SK-N-SH (cell line): ENCODE measurements at regions not wholly inside any gene's neighbourhood (a gene's known extent, or its start where the extent isn't known, plus 50 kb on each side); places are given as distances from the start of the nearest gene placed in this dataset.

Experiments
- CTCF ChIA-PET: fragments of 300-600, 350-600 bp; formaldehyde crosslinking; extraction: SDS; loops from one replicate; lab custom pipeline; 2021; lab: Yijun Ruan, JAX
- POLR2A ChIA-PET: fragments of 350-600 bp; sonication (Branson Sonifier 250); formaldehyde crosslinking; extraction: SDS; loops from one replicate; lab custom pipeline; 2020; ENCODE audit warnings: antibody characterized with exemption, inconsistent platforms; lab: Yijun Ruan, JAX
- DNase-seq: peaks from one replicate; pipeline ENCODE4 v3.0.0; 2012
- H2AFZ ChIP-seq: fragments of 200-600 bp; sonication (generic); 2 replicates; pipeline ENCODE4 v1.8.1; 2016; ENCODE audit warnings: antibody characterized with exemption, mild to moderate bottlenecking, low read depth
- H3F3A ChIP-seq: fragments of 200-600 bp; sonication (generic); replicated peaks from 2 replicates; pipeline ENCODE3; 2016; ENCODE audit warnings: antibody characterized with exemption, mild to moderate bottlenecking; ENCODE audit not compliant: insufficient read depth
- H3K27ac ChIP-seq, 2 experiments: fragments of 200-500 bp in 1 of 2; fragments of 200-600 bp in 1 of 2; sonication (Bioruptor generic) in 1 of 2; sonication (generic), shearing (Covaris generic) in 1 of 2; 2 replicates each; pipeline versions ENCODE4 v1.5.1 to v1.6.1; 2014 to 2016; ENCODE audit warnings: low read depth in 2 of 2, inconsistent platforms in 1 of 2, low read length in 1 of 2, mild to moderate bottlenecking in 1 of 2, mixed read lengths in 1 of 2
- H3K27me3 ChIP-seq: fragments of 200-600 bp; sonication (generic), shearing (Covaris generic); 2 replicates; pipeline ENCODE4 v1.6.1; 2016; ENCODE audit warnings: mixed run types; ENCODE audit not compliant: insufficient read depth
- H3K36me3 ChIP-seq, 2 experiments: fragments of 200-500 bp in 1 of 2; fragments of 200-600 bp in 1 of 2; sonication (Bioruptor generic) in 1 of 2; sonication (generic) in 1 of 2; replicated peaks in 1 of 2; 2 replicates each; pipeline versions ENCODE3 to v1.5.1; 2014 to 2016; ENCODE audit warnings: low read length in 1 of 2, mild to moderate bottlenecking in 1 of 2; ENCODE audit not compliant: insufficient read depth in 2 of 2, control insufficient read depth in 1 of 2
- H3K4me1 ChIP-seq, 2 experiments: fragments of 200-500 bp in 1 of 2; fragments of 200-600 bp in 1 of 2; sonication (Bioruptor generic) in 1 of 2; sonication (generic), shearing (Covaris generic) in 1 of 2; 2 replicates each; pipeline versions ENCODE4 v1.5.1 to v1.6.1; 2014 to 2016; ENCODE audit warnings: low read depth in 1 of 2, low read length in 1 of 2, mixed run types in 1 of 2; ENCODE audit not compliant: insufficient read depth in 2 of 2, control insufficient read depth in 1 of 2
- H3K4me2 ChIP-seq: fragments of 200-600 bp; sonication (generic), shearing (Covaris generic); 2 replicates; pipeline ENCODE4 v1.6.1; 2017; ENCODE audit warnings: mixed run types
- H3K4me3 ChIP-seq, 2 experiments: fragments of 200-500 bp in 1 of 2; fragments of 200-600 bp in 1 of 2; sonication (Bioruptor generic) in 1 of 2; sonication (generic), shearing (Covaris generic) in 1 of 2; 2 replicates each; pipeline versions ENCODE4 v1.5.1 to v1.8.1; 2014 to 2016; ENCODE audit warnings: low read depth in 2 of 2, inconsistent platforms in 1 of 2, low read length in 1 of 2, mild to moderate bottlenecking in 1 of 2, mixed read lengths in 1 of 2, moderate library complexity in 1 of 2
- H3K79me2 ChIP-seq: fragments of 200-600 bp; sonication (generic); 2 replicates; pipeline ENCODE4 v1.8.1; 2017; ENCODE audit warnings: mild to moderate bottlenecking; ENCODE audit not compliant: insufficient read depth
- H3K9ac ChIP-seq: fragments of 200-600 bp; sonication (generic); 2 replicates; pipeline ENCODE4 v1.6.1; 2017; ENCODE audit warnings: mixed run types
- H3K9me2 ChIP-seq: fragments of 200-600 bp; sonication (generic); 2 replicates; pipeline ENCODE4 v1.6.1; 2017; ENCODE audit warnings: mixed run types
- H3K9me3 ChIP-seq: fragments of 200-600 bp; sonication (generic); 2 replicates; pipeline ENCODE4 v1.6.1; 2017; ENCODE audit warnings: mixed run types, mild to moderate bottlenecking, moderate library complexity
- H4K20me1 ChIP-seq: fragments of 200-600 bp; sonication (generic); 2 replicates; pipeline ENCODE4 v1.6.1; 2017; ENCODE audit warnings: mild to moderate bottlenecking, mixed run types; ENCODE audit not compliant: insufficient read depth
- RCOR1 ChIP-seq: fragments of 150-350 bp; IDR thresholded peaks from 2 replicates; pipeline ENCODE4 v1.6.1; 2017; ENCODE audit warnings: antibody characterized with exemption, low read length
- RFX5 ChIP-seq: IDR thresholded peaks from 2 replicates; pipeline ENCODE4 v1.6.1; 2012; ENCODE audit warnings: mild to moderate bottlenecking, improper control_type of control experiment, low read length
- SMC3 ChIP-seq: IDR thresholded peaks from 2 replicates; pipeline ENCODE4 v1.6.1; 2012; ENCODE audit warnings: low read depth, low read length, improper control_type of control experiment
- TAF1 ChIP-seq: IDR thresholded peaks from 2 replicates; pipeline ENCODE4 v1.6.1; 2012; ENCODE audit warnings: low read depth, mild to moderate bottlenecking, low read length, moderate library complexity, borderline replicate concordance
- TEAD4 ChIP-seq: IDR thresholded peaks from 2 replicates; pipeline ENCODE4 v1.4.0; 2012; ENCODE audit warnings: mild to moderate bottlenecking, borderline replicate concordance; ENCODE audit not compliant: insufficient read depth
- USF2 ChIP-seq: fragments of 150-350 bp; IDR thresholded peaks from 2 replicates; pipeline ENCODE4 v1.6.1; 2017; ENCODE audit warnings: antibody characterized with exemption, low read length, low read depth, borderline replicate concordance
- ZBTB33 ChIP-seq: IDR thresholded peaks from 2 replicates; pipeline ENCODE4 v1.4.0; 2012; ENCODE audit warnings: low read depth, borderline replicate concordance
- WGBS: methylation state at CpG from one replicate; pipeline ENCODE4 v1.1.6; 2017; ENCODE audit warnings: low lambda C conversion rate; 5-methylcytosine and 5-hydroxymethylcytosine counted together

- Histone ChIP-seq H3K36me3 (no peaks in the 10 kb centered on the region), H3F3A (no peaks in the 10 kb centered on the region), H4K20me1 (no peaks in the 10 kb centered on the region), H2AFZ (no peak overlapping the region), H3K4me3 (no peak overlapping the region), H3K4me2 (no peak overlapping the region), H3K79me2 (no peaks in the 10 kb centered on the region), H3K27ac (no peak overlapping the region), H3K4me1 (no peaks in the 10 kb centered on the region), H3K9me2 (no peaks in the 10 kb centered on the region), H3K27me3 (peaks cover 15% of the 10 kb centered on the region; the same call in 1 of the 2 replicates), H3K9me3 (no peaks in the 10 kb centered on the region), H3K9ac (no peak overlapping the region)
- no peak for DNase-seq
- ChIA-PET POLR2A (no interaction called here), CTCF (interaction anchor here (2.5 kb wide), 1 partner anchor 30 kb away, joined by 6 read pairs; no protein-coding TSS in a partner anchor)
- 33% methylated on average over 9 of the region's 30 CpGs for WGBS
- TF ChIP-seq TAF1 (no peak), SMC3 (no peak), TEAD4 (no peak), ZBTB33 (no peak), RFX5 (no peak), RCOR1 (no peak)
These were observed 110.2 kb downstream of the OR13A1 start for GRCh38 chr10:45204954-45205775.

- CTCF ChIA-PET = no interaction called here
- H3K27me3 ChIP-seq = peaks cover 20% of the 10 kb centered on the region; the same call in 1 of the 2 replicates
These were observed 105.5 kb downstream of the OR13A1 start for GRCh38 chr10:45209888-45210287.

More at GRCh38 chr10:45209888-45210287, 105.5 kb downstream of the OR13A1 start:
- Histone ChIP-seq H3K27ac (no peak overlapping the region), H3K4me1 (no peaks in the 10 kb centered on the region), H3K36me3 (no peaks in the 10 kb centered on the region), H2AFZ (no peak overlapping the region), H3K9ac (no peak overlapping the region), H3K4me2 (no peak overlapping the region), H3F3A (no peaks in the 10 kb centered on the region), H4K20me1 (no peaks in the 10 kb centered on the region), H3K4me3 (no peak overlapping the region), H3K9me2 (no peaks in the 10 kb centered on the region), H3K9me3 (no peaks in the 10 kb centered on the region), H3K79me2 (no peaks in the 10 kb centered on the region)
- 3% methylated on average over 2 of the region's 2 CpGs for WGBS
- TF ChIP-seq SMC3 (no peak), USF2 (no peak)
- POLR2A ChIA-PET = no interaction called here
- DNase-seq = no peak
